ENCODE measurements at regions not wholly inside any gene's neighbourhood (a gene's known extent, or its start where the extent isn't known, plus 50 kb on each side); places are given as distances from the start of the nearest gene placed in this dataset.

- Histone ChIP-seq H3K18ac (ENCODE audit: extremely low read depth, low read length) (no peak overlapping the region), H2AK5ac (ENCODE audit: low read depth, low read length) (no peak overlapping the region), H2BK5ac (ENCODE audit: low read depth, low read length) (no peak overlapping the region), H2AFZ (ENCODE audit: low read length) (no peak overlapping the region), H4K5ac (ENCODE audit: insufficient read length, low read depth, low read length) (no peak overlapping the region), H3K4me2 (ENCODE audit: insufficient read depth in 1 of 2, low read depth in 2 of 2, low read length in 2 of 2) (no peak overlapping the region), H4K20me1 (replicated peaks in 1 of 2; ENCODE audit: control insufficient read depth in 1 of 2, insufficient read depth in 2 of 2, low read length in 2 of 2) (peaks cover 0 to 1% of the 10 kb centered on the region in 2 experiments), H4K8ac (ENCODE audit: extremely low read depth, insufficient read depth, low read length) (no peak overlapping the region), H3K27ac (ENCODE audit: low read depth, low read length) (no peak overlapping the region), H3K4me1 (replicated peaks in 1 of 4; ENCODE audit: control insufficient read depth in 3 of 4, insufficient read depth in 4 of 4, low read length in 3 of 4) (peaks cover 0 to 15% (median 3%) of the 10 kb centered on the region in 4 experiments; a peak in 4 of 7 replicates), H4K91ac (replicated peaks; ENCODE audit: insufficient read length, low read length) (no peak overlapping the region), H3K23ac (ENCODE audit: insufficient read length) (no peak overlapping the region), H3K9ac (replicated peaks in 1 of 4; ENCODE audit: extremely low read depth in 1 of 4, low read depth in 3 of 4, low read length in 3 of 4) (no peak overlapping the region), H3K14ac (ENCODE audit: insufficient read length) (no peak overlapping the region), H3K4me3 (ENCODE audit: extremely low read depth in 1 of 4, insufficient read depth in 2 of 4, low read depth in 3 of 4, low read length in 4 of 4) (no peak overlapping the region), H3K27me3 (replicated peaks in 1 of 4; ENCODE audit: control insufficient read depth in 3 of 4, extremely low read depth in 1 of 4, insufficient read depth in 3 of 4, low read length in 3 of 4) (peaks cover 0 to 1% (median 0%) of the 10 kb centered on the region in 4 experiments; a peak in 1 of 7 replicates), H2BK12ac (ENCODE audit: low read depth, low read length) (no peak overlapping the region), H3K9me3 (ENCODE audit: insufficient read depth in 2 of 2, low read depth in 1 of 2, low read length in 1 of 2) (no peaks in the 10 kb centered on the region), H2BK15ac (ENCODE audit: low read length) (no peak overlapping the region), H3K23me2 (ENCODE audit: low read depth, low read length) (no peaks in the 10 kb centered on the region), H3K36me3 (ENCODE audit: control insufficient read depth in 2 of 4, insufficient read depth in 4 of 4, low read length in 3 of 4) (no peaks in the 10 kb centered on the region), H3K79me1 (ENCODE audit: low read depth, low read length) (no peaks in the 10 kb centered on the region), H3K79me2 (ENCODE audit: control insufficient read depth in 1 of 2, insufficient read depth in 2 of 2, low read length in 2 of 2) (no peaks in the 10 kb centered on the region), H3K4ac (replicated peaks; ENCODE audit: insufficient read length, low read depth, low read length) (no peak overlapping the region), H2BK120ac (replicated peaks; ENCODE audit: low read depth, low read length) (no peak overlapping the region), H2BK20ac (ENCODE audit: low read length) (no peak overlapping the region), H3K56ac (replicated peaks; ENCODE audit: insufficient read length, low read depth, low read length) (no peak overlapping the region)
- WGBS, 2 experiments (ENCODE audit: extremely low coverage in 1 of 2, insufficient coverage in 1 of 2, insufficient read length in 1 of 2, insufficient replicate concordance in 2 of 2, low coverage in 1 of 2, low lambda C conversion rate in 2 of 2, missing lambda C conversion rate in 1 of 2) = 89% methylated on average over 2 of the region's 2 CpGs; no CpG with 5 or more reads in 1 of the 2 experiments
- CTCF ChIA-PET (ENCODE audit: partially characterized antibody) = interaction anchor here (1.0 to 1.3 kb wide), 2 partner anchors 12 to 165 kb away, joined by 3 to 4 read pairs; no protein-coding TSS in a partner anchor
- no peak for DNase-seq (ENCODE audit: low read depth in 1 of 2, low spot score in 2 of 2)
- POLR2A ChIA-PET (ENCODE audit: partially characterized antibody) = no interaction called here
- FAIRE-seq = no peak
- no peak for TF ChIP-seq GTF2F1 (IDR thresholded peaks at IDR 0.05; ENCODE audit: borderline replicate concordance, low read depth, low read length)
- TF ChIP-seq RAD21 (IDR thresholded peaks at IDR 0.05 in 1 of 2, conservative IDR thresholded peaks at IDR 0.05 in 1 of 2; ENCODE audit: low read depth in 2 of 2, low read length in 2 of 2) = no peak
Measured at GRCh38 chr4:13267091-13267490, 217.0 kb downstream of the RAB28 start.
